A549 (cell line): ENCODE measurements at regions not wholly inside any gene's neighbourhood (a gene's known extent, or its start where the extent isn't known, plus 50 kb on each side); places are given as distances from the start of the nearest gene placed in this dataset.

ENCODE experiments used
- EHF ChIP-seq: fragments of 250-450 bp; sonication (Bioruptor Pico); IDR thresholded peaks from 2 replicates; pipeline ENCODE4 v1.5.0; 2020; ENCODE audit warnings: mild to moderate bottlenecking
- TF ChIP-seq, protein P1 (sequence below): fragments of >200 bp; sonication (Bioruptor Twin); formaldehyde crosslinking; IDR thresholded peaks from 3 replicates; pipeline ENCODE4 v1.5.1; 2016

DNA sequence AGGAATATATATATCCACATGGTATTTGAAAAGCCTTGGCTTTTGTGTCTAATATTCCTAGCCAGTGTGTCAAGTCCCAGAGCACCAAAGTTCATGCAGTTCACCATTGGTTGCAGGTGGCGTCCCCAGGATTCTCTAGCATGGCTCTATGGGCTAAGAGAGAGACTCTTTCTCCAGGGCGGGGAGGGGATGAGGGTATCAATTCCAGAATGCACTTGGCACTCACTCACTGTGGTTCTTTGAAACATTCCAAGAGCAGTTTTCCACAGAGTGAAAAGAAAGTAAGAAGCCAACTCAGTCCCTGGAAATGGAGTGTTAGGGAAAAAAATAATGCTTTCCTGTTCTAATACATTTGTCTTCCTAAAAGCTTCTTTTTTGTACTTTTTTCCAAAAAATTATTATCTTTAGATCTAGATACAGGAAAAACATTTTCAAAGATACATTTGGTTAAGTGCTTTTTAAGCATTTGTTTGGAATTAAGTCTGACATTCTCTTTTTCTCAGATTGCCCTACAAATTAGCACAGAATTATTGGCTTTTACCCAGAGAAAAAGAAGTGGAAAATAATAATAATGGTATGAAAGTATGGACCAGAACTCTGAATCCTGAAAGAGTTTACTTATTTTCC, 239.9 kb downstream of the PAX3 start:
- TF ChIP-seq EHF, result no peak
- TF ChIP-seq, protein P1, sequence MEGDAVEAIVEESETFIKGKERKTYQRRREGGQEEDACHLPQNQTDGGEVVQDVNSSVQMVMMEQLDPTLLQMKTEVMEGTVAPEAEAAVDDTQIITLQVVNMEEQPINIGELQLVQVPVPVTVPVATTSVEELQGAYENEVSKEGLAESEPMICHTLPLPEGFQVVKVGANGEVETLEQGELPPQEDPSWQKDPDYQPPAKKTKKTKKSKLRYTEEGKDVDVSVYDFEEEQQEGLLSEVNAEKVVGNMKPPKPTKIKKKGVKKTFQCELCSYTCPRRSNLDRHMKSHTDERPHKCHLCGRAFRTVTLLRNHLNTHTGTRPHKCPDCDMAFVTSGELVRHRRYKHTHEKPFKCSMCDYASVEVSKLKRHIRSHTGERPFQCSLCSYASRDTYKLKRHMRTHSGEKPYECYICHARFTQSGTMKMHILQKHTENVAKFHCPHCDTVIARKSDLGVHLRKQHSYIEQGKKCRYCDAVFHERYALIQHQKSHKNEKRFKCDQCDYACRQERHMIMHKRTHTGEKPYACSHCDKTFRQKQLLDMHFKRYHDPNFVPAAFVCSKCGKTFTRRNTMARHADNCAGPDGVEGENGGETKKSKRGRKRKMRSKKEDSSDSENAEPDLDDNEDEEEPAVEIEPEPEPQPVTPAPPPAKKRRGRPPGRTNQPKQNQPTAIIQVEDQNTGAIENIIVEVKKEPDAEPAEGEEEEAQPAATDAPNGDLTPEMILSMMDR, result no peak
